Fibroblast of the conjunctiva (primary cell): ENCODE measurements at regions not wholly inside any gene's neighbourhood (a gene's known extent, or its start where the extent isn't known, plus 50 kb on each side); places are given as distances from the start of the nearest gene placed in this dataset.
A peak's percentile ranks its signal among the peaks of the same experiment; 100 is the strongest.

ENCODE experiments used
- DNase-seq: peaks from one replicate; pipeline ENCODE4 v3.0.0-alpha.2; 2010; ENCODE audit warnings: low read depth

DNA sequence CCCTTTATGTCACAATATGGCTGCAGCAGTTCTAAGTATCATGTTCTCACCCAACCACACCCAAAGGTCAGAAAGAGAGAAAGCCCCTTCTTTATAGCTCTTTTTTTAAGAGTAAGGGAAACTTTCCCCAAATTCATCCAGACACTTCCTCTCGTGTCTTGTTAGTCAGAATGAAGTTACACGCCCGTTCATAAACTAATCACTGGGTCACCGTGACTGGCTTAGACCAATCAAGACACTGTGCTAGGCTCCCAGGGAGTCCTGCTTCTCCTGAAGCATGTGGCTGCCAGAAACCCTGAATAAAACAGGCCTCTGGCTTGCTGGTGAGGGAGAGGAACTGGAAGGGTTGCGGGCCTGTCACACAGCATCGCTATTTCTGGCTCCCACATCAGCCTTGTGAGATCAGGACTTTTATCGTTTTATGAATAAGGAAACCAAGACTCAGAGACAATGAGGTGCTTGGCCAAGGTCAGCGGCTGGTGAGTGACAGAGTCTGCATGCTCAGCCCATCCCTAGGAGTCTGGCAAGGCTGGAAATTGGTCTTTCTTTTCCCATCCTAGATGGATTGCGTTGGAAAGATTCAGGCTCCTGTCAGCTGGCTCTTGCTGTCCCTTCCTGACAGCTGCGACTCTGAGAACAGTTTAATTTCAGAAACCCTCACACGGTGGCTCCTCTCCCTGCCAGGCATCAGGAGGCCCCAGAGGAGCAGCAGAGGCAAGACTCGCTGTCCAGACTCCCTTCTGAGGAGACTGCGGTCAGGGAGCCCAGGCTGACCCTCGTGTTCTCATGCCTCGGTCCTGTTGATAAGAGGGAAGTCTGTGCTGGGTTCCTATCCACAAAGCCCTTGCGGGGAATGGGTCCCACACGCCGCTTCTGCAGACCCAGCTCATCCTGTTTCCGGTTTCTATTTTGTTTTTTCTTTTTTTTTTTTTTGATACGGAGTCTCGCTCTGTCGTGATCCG is 104.5 kb upstream of the TAF1B start:
- DNase-seq, result no peak

DNA sequence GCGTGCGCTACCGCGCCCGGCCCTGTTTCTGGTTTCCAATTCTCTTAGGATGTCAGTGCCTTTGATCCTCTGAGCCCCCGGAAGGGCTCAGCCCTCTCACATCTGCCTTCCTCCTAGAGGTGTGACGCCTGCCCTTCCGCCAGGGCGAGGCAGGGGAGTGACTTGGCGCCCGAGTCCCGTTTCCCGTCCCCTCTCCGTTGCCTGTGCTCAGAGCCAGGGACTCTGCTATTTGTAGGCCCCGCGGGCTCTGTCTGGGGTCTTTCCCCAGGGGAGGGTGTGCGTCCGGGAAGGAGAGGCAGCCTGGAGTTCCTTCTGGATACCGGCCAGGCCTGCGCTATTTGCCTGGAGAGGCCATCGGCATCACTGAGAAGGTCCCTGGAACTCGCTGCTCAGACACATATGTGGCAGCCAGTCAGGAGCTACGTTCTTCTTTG is 103.7 kb upstream of the TAF1B start:
- DNase-seq, result no peak

DNA sequence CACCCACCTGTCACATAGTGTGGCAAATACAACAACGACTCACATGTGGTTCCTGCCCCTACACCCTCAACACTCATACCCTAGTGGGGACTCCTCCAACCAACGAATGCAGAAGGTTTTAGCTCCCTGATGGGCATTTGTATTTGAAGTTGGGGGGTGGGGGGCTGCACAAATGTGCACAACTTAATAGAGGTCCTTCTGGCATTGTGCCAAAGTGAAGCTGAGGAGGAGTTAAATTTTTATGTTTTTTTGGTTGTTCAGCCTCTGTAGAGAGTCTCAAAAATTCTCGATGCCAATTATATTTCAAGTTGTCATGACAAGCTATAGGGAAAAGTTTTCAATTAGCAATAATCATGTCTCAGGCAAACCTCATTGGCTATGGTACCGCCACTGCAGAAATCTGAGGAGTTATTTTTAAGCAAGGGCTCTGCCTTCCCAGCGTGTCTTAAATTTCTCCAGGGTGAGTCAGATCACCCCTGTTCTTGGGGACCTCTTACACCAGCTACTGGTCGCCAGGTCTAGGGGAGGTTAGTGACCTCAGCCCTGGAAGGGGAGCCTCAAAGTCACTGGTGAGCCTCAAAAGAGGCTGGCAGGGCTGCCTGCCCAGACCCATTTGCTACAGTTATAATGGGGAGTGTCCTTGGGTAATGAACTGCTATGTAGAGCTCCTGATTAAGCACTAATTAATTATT is 102.7 kb upstream of the TAF1B start:
- DNase-seq, result no peak

- no peak for DNase-seq
Observed at GRCh38 chr2:9741110-9741509, 102.2 kb upstream of the TAF1B start.

GRCh38 chr2:9742601-9743000 is 100.7 kb upstream of the TAF1B start:
- no peak for DNase-seq

- DNase-seq, result no peak
Observed at GRCh38 chr2:9744256-9745004, 98.8 kb upstream of the TAF1B start.

- DNase-seq, result no peak
Observed at GRCh38 chr2:9745153-9745899, 97.9 kb upstream of the TAF1B start.

DNA sequence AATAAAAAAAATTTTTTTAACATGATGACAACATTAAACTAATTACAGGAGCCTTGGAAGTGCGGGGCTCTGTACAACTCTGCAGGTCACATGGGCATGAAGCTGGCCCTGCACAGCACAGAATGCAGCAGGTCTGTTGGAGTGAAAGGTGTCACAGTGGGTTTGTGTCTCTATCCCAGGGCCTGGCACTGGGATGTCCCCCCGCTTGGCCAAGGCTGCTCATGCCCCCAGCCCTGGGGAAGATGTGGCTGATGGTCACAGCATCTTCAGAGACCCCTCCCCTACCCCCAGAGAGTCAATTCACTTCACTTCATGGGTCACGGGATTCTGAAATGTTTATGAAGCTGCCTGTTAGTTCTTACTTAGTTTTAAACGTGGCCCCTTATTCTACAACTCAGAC is 95.9 kb upstream of the TAF1B start:
- no peak for DNase-seq

DNA sequence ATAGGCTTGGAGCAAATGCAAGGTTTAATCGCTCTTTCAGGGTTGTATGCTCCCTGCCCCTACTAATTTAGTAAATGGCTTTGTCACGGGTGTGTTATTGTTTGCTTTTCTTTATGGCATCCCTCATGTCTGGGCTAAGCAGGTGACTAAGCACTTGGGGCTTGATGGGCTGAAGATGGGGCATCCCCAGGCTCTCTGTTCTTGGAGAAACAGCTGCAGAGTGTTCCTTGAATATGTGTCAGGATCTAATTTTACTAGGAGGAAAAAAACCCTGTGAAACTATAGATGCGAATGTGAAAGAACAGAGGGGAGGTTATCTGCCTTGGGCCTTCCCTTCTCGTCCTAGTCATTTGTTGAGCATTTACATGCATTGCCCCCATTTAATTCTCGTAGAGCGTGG is 94.7 kb upstream of the TAF1B start:
- DNase-seq, result no peak

GRCh38 chr2:9749546-9750223 is 93.6 kb upstream of the TAF1B start:
- DNase-seq, result no peak

DNA sequence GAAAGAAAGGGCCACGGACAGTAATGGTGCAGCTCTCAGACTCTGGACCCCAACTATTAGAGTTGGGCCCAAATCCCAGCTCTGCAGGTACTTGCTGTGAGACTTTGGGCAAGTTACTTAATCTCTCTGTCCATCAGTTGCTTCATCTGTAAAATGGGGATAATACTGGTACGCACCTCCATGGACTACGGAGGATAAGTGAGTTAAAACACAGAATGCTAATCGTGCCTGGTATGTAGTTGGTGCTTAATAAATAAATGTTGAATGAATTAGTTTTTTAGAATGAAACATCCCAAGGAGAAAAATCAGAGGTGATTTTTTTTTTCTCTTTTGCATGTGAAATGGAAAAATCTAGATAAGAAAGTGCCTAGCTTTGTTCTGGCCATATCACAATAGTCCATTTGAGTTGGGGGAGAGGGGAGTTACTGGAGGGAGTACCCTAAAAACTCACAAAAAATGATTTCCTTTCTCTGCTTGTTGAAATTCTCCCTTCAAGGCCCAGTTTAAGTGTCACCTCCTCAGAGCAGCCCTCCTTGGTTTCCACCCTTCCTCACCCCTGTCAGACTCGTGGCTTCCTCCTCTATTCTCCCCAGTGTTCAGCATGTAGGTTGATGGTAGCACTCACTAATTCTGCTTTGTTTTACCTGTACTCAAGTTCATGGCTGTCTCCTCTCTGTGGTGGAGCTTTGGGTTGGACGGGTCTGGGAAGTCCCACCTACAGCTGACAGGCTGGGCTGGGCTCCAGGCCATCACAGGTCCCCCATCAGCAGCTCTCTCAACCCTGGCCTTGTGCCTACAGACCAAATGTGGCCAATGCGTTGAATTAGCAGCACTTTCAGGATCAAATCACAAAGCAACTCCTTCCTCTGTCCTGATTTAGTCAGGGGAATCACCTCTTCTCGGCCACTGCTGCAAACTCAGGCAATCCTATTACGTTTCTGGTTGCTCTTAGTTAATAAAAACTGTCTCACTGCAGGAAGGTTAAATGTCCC is 92.8 kb upstream of the TAF1B start:
- DNase-seq, result no peak

- no peak for DNase-seq
Observed at GRCh38 chr2:9751831-9752230, 91.4 kb upstream of the TAF1B start.

- peak; percentile 13 for DNase-seq
Observed at GRCh38 chr2:9752441-9753275, 90.6 kb upstream of the TAF1B start.

GRCh38 chr2:9753276-9753600 is 90.0 kb upstream of the TAF1B start:
- DNase-seq, result peak; percentile 67

DNA sequence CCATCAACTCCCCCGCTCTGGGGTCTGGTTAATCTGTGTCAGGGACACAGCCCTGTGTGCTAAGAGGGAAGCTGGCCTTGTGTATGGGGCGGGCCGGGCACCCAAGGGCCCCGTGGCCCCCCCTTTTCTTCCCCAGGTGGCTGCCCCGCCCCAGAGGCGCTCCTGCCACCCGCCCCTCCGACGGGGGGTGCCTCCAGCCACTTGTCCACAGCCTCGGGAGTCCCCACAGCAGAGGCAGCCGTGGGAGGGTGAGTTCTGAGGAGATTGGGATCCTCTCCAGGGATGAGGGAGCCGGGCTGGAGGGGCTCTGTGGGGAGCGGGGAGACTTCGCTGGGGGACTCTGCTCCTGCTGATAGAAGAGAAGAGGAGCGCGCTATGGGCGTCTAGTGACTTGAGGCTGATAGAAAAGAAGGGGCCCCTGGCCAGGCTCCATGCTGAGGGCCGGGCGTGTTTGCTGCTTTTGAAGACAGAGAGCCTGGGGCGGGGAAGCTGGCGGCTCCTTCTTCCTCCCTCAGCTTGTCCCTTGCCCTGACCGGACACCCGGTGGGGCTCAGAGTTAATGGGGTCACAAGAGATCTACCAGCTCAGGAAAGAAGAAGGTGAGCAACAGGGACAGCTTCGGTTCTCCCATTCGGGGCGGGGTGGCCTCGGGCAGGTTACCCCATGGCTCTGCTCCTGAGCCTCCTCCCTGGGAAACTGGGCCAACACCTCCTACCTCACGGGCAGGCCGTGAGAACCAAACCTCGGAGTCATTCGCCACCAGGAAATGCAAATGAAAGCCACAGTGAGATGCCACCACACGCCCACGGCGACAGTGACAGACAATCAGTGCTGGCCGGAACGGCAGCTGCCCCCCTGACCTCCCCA is 89.4 kb upstream of the TAF1B start:
- no peak for DNase-seq

GRCh38 chr2:9754532-9754887 is 88.8 kb upstream of the TAF1B start:
- no peak for DNase-seq

GRCh38 chr2:9755008-9755407 is 88.3 kb upstream of the TAF1B start:
- DNase-seq, result no peak

GRCh38 chr2:9755638-9756037 is 87.6 kb upstream of the TAF1B start:
- DNase-seq, result no peak
